SU-DHL-6 (cell line): ENCODE measurements at regions not wholly inside any gene's neighbourhood (a gene's known extent, or its start where the extent isn't known, plus 50 kb on each side); places are given as distances from the start of the nearest gene placed in this dataset.

Source experiments
- H2AFZ ChIP-seq: fragments of 200-600 bp; sonication (generic); 2 replicates; pipeline ENCODE4 v1.6.1; 2014; ENCODE audit warnings: low read depth, mild to moderate bottlenecking, moderate library complexity, mixed read lengths, antibody characterized with exemption, low read length; ENCODE audit not compliant: severe bottlenecking
- H3F3A ChIP-seq: fragments of 200-600 bp; shearing (Covaris generic); 2 replicates; pipeline ENCODE4 v1.6.0; 2016; ENCODE audit warnings: antibody characterized with exemption, mild to moderate bottlenecking; ENCODE audit not compliant: insufficient read depth
- H3K27ac ChIP-seq: fragments of 200-600 bp; sonication (generic); 2 replicates; pipeline ENCODE4 v1.5.1; 2016; ENCODE audit warnings: low read depth, mild to moderate bottlenecking, low read length, moderate library complexity, mixed read lengths
- H3K27me3 ChIP-seq: fragments of 200-600 bp; sonication (generic), shearing (Covaris generic); 2 replicates; pipeline ENCODE4 v1.6.0; 2014; ENCODE audit warnings: mild to moderate bottlenecking, low read length
- H3K36me3 ChIP-seq: fragments of 200-600 bp; sonication (generic); 2 replicates; pipeline ENCODE4 v1.6.1; 2014; ENCODE audit warnings: mild to moderate bottlenecking, low read length, mixed read lengths
- H3K4me2 ChIP-seq: fragments of 300-600, 200-600 bp; shearing (Covaris generic), sonication (generic); 2 replicates; pipeline ENCODE4 v1.6.0; 2014; ENCODE audit warnings: low read length, low read depth, mild to moderate bottlenecking; ENCODE audit not compliant: poor library complexity, severe bottlenecking
- H3K4me3 ChIP-seq: fragments of 200-600 bp; sonication (generic); 2 replicates; pipeline ENCODE4 v1.5.1; 2014; ENCODE audit warnings: antibody characterized with exemption, low read length, mild to moderate bottlenecking, mixed read lengths; ENCODE audit not compliant: insufficient read depth, poor library complexity, severe bottlenecking
- H3K79me2 ChIP-seq: fragments of 200-600 bp; sonication (generic); 2 replicates; pipeline ENCODE4 v1.6.1; 2014; ENCODE audit warnings: mild to moderate bottlenecking, low read length, moderate library complexity; ENCODE audit not compliant: insufficient read depth
- H3K9ac ChIP-seq: fragments of 200-600 bp; sonication (generic); 2 replicates; pipeline ENCODE4 v1.7.0; 2014; ENCODE audit warnings: mild to moderate bottlenecking, low read length
- H3K9me2 ChIP-seq: fragments of 200-600 bp; sonication (generic); replicated peaks from 2 replicates; pipeline ENCODE4 v1.6.1; 2014; ENCODE audit warnings: low read length; ENCODE audit not compliant: insufficient read depth
- H3K9me3 ChIP-seq: fragments of 200-600 bp; sonication (generic); 2 replicates; pipeline ENCODE4 v1.6.1; 2014; ENCODE audit warnings: low read length, mixed read lengths; ENCODE audit not compliant: insufficient read depth
- H4K20me1 ChIP-seq: fragments of 200-600 bp; sonication (generic); 2 replicates; pipeline ENCODE4 v1.6.1; 2014; ENCODE audit warnings: low read depth, mild to moderate bottlenecking, antibody characterized with exemption, low read length, moderate library complexity, mixed read lengths
- EZH2phosphoT487 ChIP-seq: fragments of 200-600 bp; sonication (generic), shearing (Covaris generic); conservative IDR thresholded peaks from 2 replicates; pipeline ENCODE4 v1.6.1; 2018; ENCODE audit warnings: mild to moderate bottlenecking, antibody characterized with exemption, low read length, moderate library complexity, mixed read lengths
- TF ChIP-seq, protein P1 (sequence below): fragments of 200-600 bp; sonication (generic); IDR thresholded peaks from one replicate; pipeline ENCODE4 v1.5.1; 2017; ENCODE audit warnings: antibody characterized with exemption, mild to moderate bottlenecking, low read length, moderate library complexity; ENCODE audit not compliant: insufficient read depth, poor library complexity, severe bottlenecking

DNA sequence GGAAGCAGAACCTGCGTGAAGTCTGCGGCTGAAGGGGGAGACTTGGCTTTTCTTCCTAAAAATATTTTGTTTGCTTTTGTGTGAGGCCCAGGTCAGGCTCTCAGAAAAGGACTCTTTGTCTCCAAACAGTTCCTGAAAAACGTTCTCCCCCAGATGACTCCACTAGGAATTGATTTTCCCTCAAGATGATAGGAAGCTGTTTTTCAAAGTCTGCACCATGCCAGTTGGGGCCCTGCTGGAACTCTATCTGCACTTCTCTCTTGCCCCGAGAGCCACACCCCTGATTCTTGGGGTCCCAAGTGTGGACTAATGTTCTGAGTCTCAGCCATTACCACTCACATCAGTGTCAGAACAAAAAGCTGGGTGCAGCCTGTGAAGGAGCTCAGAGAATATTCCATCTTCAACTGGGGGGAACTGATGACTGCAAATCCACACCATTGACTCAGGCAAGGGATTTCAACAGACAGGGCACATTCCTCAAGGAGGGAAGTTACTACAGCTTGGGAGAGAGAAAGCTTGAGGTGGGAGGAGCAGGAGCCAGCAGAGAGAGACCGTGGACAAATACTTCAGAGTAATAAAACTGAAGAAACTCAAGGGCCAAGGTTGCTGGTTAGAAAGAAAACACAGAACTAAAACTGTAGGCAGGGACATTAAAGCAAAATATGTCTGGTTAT, 768.3 kb downstream of the RNF144A start:
- no peak overlapping the region for H2AFZ ChIP-seq
- H3K9ac ChIP-seq, result no peak overlapping the region
- no peak for TF ChIP-seq EZH2phosphoT487
- TF ChIP-seq, protein P1, sequence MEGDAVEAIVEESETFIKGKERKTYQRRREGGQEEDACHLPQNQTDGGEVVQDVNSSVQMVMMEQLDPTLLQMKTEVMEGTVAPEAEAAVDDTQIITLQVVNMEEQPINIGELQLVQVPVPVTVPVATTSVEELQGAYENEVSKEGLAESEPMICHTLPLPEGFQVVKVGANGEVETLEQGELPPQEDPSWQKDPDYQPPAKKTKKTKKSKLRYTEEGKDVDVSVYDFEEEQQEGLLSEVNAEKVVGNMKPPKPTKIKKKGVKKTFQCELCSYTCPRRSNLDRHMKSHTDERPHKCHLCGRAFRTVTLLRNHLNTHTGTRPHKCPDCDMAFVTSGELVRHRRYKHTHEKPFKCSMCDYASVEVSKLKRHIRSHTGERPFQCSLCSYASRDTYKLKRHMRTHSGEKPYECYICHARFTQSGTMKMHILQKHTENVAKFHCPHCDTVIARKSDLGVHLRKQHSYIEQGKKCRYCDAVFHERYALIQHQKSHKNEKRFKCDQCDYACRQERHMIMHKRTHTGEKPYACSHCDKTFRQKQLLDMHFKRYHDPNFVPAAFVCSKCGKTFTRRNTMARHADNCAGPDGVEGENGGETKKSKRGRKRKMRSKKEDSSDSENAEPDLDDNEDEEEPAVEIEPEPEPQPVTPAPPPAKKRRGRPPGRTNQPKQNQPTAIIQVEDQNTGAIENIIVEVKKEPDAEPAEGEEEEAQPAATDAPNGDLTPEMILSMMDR, result no peak
- H3K4me2 ChIP-seq, result no peak overlapping the region
- H3K9me2 ChIP-seq, result no peaks in the 10 kb centered on the region
- no peaks in the 10 kb centered on the region for H3K36me3 ChIP-seq
- H3K27ac ChIP-seq, result no peak overlapping the region
- no peaks in the 10 kb centered on the region for H3K9me3 ChIP-seq
- no peaks in the 10 kb centered on the region for H3K79me2 ChIP-seq
- no peaks in the 10 kb centered on the region for H3F3A ChIP-seq
- no peaks in the 10 kb centered on the region for H4K20me1 ChIP-seq
- no peak overlapping the region for H3K4me3 ChIP-seq
- no peaks in the 10 kb centered on the region for H3K27me3 ChIP-seq

DNA sequence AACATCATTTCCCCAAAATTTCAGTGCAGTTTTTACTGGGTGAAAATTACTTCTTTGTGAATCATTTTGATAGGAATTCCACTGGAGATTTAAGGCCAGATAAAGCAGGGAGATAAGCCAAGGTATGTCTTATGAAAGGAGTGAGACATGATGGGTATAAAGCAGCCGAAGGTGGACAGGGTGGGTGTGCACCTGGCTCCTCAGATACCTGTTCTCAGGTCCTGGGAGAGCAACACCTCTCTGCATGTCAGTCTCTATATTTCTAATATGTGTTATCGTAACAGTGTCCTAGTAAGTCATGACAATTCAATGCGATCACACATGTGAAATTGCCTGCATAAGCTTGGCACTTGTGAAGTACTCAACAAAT, 768.8 kb downstream of the RNF144A start:
- no peak overlapping the region for H3K4me3 ChIP-seq
- H3K9me2 ChIP-seq, result no peaks in the 10 kb centered on the region
- no peaks in the 10 kb centered on the region for H3K9me3 ChIP-seq
- no peaks in the 10 kb centered on the region for H3F3A ChIP-seq
- no peak overlapping the region for H3K27ac ChIP-seq
- no peak overlapping the region for H2AFZ ChIP-seq
- H3K36me3 ChIP-seq, result no peaks in the 10 kb centered on the region
- no peak overlapping the region for H3K9ac ChIP-seq
- no peaks in the 10 kb centered on the region for H3K79me2 ChIP-seq
- no peaks in the 10 kb centered on the region for H4K20me1 ChIP-seq
- H3K27me3 ChIP-seq, result no peaks in the 10 kb centered on the region
- no peak overlapping the region for H3K4me2 ChIP-seq
- TF ChIP-seq, protein P1, result no peak
- TF ChIP-seq EZH2phosphoT487, result no peak

DNA sequence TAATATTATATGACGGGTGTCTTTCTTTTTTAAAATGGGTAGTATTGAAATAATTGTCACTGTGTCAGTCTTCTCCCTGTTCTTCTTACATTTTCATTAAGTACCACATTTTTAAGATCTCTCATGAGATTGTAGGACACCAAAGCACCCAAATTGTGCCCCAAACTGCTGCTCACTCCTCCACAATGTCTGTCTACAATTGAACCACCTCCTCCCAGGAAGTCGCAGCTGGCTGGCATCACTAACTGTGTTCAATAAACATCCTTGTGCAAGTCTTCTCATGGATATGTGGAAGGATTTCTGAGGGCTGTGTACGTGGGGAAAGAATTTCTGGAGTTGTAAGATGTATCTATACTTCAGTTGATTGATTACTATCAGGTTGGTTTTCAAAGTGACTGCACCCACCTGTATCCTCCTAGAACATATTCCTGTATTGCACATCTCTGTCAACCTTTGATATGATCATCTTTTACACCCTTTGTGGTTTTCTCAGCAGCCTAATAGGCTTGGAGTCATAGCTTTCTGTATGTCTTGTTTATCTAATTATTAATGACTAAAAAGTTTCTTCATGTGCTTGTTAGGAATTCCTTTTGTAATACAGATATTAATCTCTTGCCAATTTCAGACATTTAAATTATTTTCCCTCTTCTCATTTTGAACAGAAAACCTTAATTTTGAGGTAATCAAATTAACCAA, 774.9 kb downstream of the RNF144A start:
- H3K36me3 ChIP-seq, result no peaks in the 10 kb centered on the region
- H3K27me3 ChIP-seq, result no peaks in the 10 kb centered on the region
- no peaks in the 10 kb centered on the region for H3K79me2 ChIP-seq
- H3K4me3 ChIP-seq, result no peak overlapping the region
- no peaks in the 10 kb centered on the region for H4K20me1 ChIP-seq
- TF ChIP-seq, protein P1, result no peak
- no peak for TF ChIP-seq EZH2phosphoT487
- H2AFZ ChIP-seq, result no peak overlapping the region
- H3K4me2 ChIP-seq, result no peak overlapping the region
- H3K27ac ChIP-seq, result no peak overlapping the region
- H3K9me3 ChIP-seq, result no peaks in the 10 kb centered on the region
- no peak overlapping the region for H3K9ac ChIP-seq
- H3K9me2 ChIP-seq, result no peaks in the 10 kb centered on the region
- no peaks in the 10 kb centered on the region for H3F3A ChIP-seq
